BE2C (cell line): ENCODE measurements at regions not wholly inside any gene's neighbourhood (a gene's known extent, or its start where the extent isn't known, plus 50 kb on each side); places are given as distances from the start of the nearest gene placed in this dataset.

Experiments used
- DNase-seq: peaks from one replicate; pipeline ENCODE4 v3.0.0-alpha.2; 2020
- H3K27me3 ChIP-seq: fragments of 250-450 bp; sonication (Bioruptor Pico); 2 replicates; pipeline ENCODE4 v1.5.1; 2020; ENCODE audit warnings: mild to moderate bottlenecking
- H3K36me3 ChIP-seq: fragments of 250-450 bp; sonication (Bioruptor Pico); 2 replicates; pipeline ENCODE4 v1.5.1; 2020; ENCODE audit warnings: mild to moderate bottlenecking
- H3K4me1 ChIP-seq: fragments of 250-450 bp; sonication (Bioruptor Pico); 2 replicates; pipeline ENCODE4 v1.5.1; 2020
- H3K4me3 ChIP-seq: 2 replicates; pipeline ENCODE4 v1.5.1; 2011; ENCODE audit warnings: low read depth, low read length
- H3K9me3 ChIP-seq: fragments of 250-450 bp; sonication (Bioruptor Pico); 2 replicates; pipeline ENCODE4 v1.5.1; 2020
- TF ChIP-seq, protein P1 (sequence below): IDR thresholded peaks from 2 replicates; pipeline ENCODE4 v1.5.1; 2012; ENCODE audit warnings: mild to moderate bottlenecking, low read depth, low read length

DNA sequence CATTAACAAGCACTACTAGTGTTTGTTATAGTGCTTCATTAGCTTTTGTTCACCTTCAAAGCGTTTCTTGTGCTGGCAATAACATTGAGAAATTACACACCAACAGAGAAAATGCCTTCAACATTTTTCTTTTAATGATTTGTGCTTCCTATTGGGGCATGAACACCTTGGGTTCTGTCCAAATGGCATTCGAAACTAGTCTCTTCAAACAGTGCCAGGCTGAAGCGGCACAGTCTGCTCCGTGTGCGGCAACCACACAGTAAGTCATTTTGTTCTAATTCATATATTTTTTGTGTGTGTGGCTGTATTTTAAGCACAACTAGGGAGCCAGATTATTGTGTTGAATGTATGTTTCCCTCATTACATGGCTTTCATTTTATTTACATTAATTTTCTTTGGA is 414.7 kb upstream of the SGCD start:
- no peak overlapping the region for H3K4me3 ChIP-seq
- TF ChIP-seq, protein P1, sequence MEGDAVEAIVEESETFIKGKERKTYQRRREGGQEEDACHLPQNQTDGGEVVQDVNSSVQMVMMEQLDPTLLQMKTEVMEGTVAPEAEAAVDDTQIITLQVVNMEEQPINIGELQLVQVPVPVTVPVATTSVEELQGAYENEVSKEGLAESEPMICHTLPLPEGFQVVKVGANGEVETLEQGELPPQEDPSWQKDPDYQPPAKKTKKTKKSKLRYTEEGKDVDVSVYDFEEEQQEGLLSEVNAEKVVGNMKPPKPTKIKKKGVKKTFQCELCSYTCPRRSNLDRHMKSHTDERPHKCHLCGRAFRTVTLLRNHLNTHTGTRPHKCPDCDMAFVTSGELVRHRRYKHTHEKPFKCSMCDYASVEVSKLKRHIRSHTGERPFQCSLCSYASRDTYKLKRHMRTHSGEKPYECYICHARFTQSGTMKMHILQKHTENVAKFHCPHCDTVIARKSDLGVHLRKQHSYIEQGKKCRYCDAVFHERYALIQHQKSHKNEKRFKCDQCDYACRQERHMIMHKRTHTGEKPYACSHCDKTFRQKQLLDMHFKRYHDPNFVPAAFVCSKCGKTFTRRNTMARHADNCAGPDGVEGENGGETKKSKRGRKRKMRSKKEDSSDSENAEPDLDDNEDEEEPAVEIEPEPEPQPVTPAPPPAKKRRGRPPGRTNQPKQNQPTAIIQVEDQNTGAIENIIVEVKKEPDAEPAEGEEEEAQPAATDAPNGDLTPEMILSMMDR = no peak
- no peaks in the 10 kb centered on the region for H3K36me3 ChIP-seq
- no peak for DNase-seq
- no peaks in the 10 kb centered on the region for H3K27me3 ChIP-seq
- no peaks in the 10 kb centered on the region; the same call in 1 of the 2 replicates for H3K9me3 ChIP-seq
- H3K4me1 ChIP-seq = no peaks in the 10 kb centered on the region

DNA sequence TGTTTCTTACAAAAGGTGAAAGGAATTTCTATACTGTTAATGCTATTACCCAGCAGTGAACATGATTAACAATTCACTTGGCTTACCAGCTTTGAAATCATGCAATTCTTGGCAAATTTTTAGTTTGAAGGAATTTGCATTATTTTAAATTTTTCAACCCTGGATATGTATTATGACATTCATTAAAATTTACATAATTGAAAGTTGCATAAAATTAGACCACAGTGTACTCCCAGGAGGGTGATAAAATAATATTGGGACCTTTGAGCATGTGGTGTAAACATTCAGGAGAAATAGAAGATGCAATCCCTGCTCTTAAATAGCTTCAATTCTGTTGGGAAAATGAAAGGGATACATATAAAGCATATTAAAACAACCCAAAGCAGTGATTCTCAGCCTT is 412.2 kb upstream of the SGCD start:
- H3K4me3 ChIP-seq = no peak overlapping the region
- DNase-seq = no peak
- no peaks in the 10 kb centered on the region for H3K36me3 ChIP-seq
- TF ChIP-seq, protein P1 = no peak
- no peaks in the 10 kb centered on the region; the same call in 1 of the 2 replicates for H3K9me3 ChIP-seq
- H3K4me1 ChIP-seq = no peaks in the 10 kb centered on the region
- H3K27me3 ChIP-seq = no peaks in the 10 kb centered on the region

DNA sequence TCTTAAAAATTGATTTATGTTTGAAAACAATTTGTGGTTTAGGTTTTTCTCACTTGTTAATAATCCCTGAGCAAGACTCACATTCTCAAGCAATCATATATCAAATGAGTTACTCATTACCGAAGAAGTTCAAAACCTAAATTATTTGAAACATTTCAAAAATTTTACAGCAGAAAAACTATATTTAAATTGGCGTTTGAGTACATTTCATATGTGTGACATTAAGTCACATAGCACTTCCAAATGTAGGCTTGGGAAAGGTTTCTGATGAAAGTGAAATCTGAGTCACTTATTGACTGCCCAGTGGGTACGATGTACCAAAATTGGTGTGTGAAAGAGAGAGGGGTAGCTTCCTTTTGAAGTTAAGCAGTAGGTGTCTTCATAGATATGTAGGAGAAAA is 411.4 kb upstream of the SGCD start:
- no peak for DNase-seq
- no peaks in the 10 kb centered on the region for H3K27me3 ChIP-seq

DNA sequence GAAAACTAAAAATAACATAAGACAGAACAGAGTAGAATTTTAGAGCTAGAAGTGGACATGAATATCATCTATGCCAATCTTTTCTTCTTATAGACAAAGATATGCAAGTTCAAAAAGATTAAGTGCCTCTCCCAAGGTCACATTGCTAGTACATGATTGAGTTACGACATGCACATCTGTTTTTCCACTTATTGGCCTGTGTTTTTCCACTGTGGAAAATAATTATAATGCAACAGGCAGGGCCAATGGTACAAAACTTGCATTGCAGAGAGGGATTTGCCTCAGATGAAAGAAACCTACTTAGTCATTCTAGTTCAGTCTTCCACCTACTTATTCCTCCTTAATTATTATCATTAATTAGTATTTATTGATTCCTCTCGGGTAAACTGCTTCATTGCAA is 407.8 kb upstream of the SGCD start:
- Histone ChIP-seq H3K9me3 (no peaks in the 10 kb centered on the region; the same call in 1 of the 2 replicates), H3K4me3 (no peak overlapping the region), H3K4me1 (no peaks in the 10 kb centered on the region), H3K36me3 (no peaks in the 10 kb centered on the region), H3K27me3 (no peaks in the 10 kb centered on the region)
- DNase-seq = no peak
- TF ChIP-seq, protein P1 = no peak

More for the DNA sequence above, 411.4 kb upstream of the SGCD start:
- Histone ChIP-seq H3K36me3 (no peaks in the 10 kb centered on the region), H3K9me3 (no peaks in the 10 kb centered on the region; the same call in 1 of the 2 replicates), H3K4me3 (no peak overlapping the region), H3K4me1 (no peaks in the 10 kb centered on the region)
- TF ChIP-seq, protein P1 = no peak

DNA sequence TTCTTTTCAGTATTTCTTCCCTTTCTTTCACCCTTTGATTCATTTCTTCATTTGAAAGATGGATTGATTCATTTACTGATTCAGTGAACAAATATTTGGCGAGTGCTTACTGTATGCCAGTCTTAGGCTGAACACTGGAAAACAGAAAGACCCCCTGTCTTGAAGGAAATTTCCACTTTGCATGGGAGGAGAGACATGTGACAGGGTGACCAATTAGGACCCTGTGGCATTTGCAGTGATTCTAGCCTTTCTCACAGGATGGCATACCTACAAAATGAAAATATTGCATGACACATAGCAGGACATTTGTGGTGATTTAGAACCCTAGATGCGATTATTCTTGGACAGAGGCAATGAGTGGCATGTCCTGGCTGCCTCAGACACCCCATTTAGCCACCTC is 407.2 kb upstream of the SGCD start:
- Histone ChIP-seq H3K9me3 (no peaks in the 10 kb centered on the region; the same call in 1 of the 2 replicates), H3K27me3 (no peaks in the 10 kb centered on the region), H3K36me3 (no peaks in the 10 kb centered on the region), H3K4me1 (no peaks in the 10 kb centered on the region), H3K4me3 (no peak overlapping the region)
- no peak for DNase-seq
- TF ChIP-seq, protein P1 = no peak

DNA sequence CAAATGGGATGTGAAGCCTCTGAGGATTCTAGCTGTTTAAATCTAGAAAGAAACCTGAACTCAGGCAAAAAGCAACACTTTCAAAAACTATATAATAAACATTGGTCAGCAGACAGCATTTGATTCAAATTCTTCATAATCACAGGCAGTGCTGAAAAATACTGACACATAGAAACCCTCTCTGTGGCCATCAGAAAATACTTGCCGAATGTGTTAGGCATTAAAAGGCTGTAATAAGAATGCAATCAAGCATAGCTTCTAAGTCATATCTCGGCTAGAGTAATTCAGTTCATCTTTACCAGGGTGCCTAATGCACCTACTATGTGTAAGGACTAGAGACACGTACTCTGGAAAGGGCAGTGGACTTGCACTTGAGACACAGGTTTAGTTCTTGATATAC is 405.3 kb upstream of the SGCD start:
- Histone ChIP-seq H3K9me3 (no peaks in the 10 kb centered on the region; the same call in 1 of the 2 replicates), H3K4me3 (no peak overlapping the region), H3K4me1 (no peaks in the 10 kb centered on the region), H3K36me3 (no peaks in the 10 kb centered on the region), H3K27me3 (no peaks in the 10 kb centered on the region)
- TF ChIP-seq, protein P1 = no peak
- no peak for DNase-seq
